Testis (tissue), 2 donors: ENCODE measurements at regions not wholly inside any gene's neighbourhood (a gene's known extent, or its start where the extent isn't known, plus 50 kb on each side); places are given as distances from the start of the nearest gene placed in this dataset.

Experiments
- CTCF ChIP-seq, 3 experiments: fragments of 450-650 bp in 2 of 3; fragments of 200-600 bp in 1 of 3; sonication (generic) in 1 of 3; IDR thresholded peaks; one replicate each; pipeline ENCODE4 v1.5.1; 2016 to 2019; ENCODE audit warnings: antibody characterized with exemption in 3 of 3, mild to moderate bottlenecking in 2 of 3, moderate library complexity in 1 of 3
- POLR2A ChIP-seq: fragments of 450-650 bp; IDR thresholded peaks from one replicate; pipeline ENCODE4 v1.6.1; 2017; ENCODE audit warnings: antibody characterized with exemption, mild to moderate bottlenecking, moderate library complexity

GRCh38 chr15:96019114-96019513 lies 311.4 kb upstream of the NR2F2 start:
- TF ChIP-seq CTCF (IDR thresholded peaks at IDR 0.05) (no peak), POLR2A (no peak)
